GM12878 (cell line): ENCODE measurements at regions not wholly inside any gene's neighbourhood (a gene's known extent, or its start where the extent isn't known, plus 50 kb on each side); places are given as distances from the start of the nearest gene placed in this dataset.

Experiments used
- ATAC-seq: fragments of 200-7000 bp; cut with Tn5 transposase; 3 replicates; pipeline ENCODE4 v1.9.1; 2020; ENCODE audit warnings: mild to moderate bottlenecking, moderate library complexity
- BruUV-seq: library from RNA; stranded (reverse); fragments of 400-500 nt; replicated peaks from 2 replicates; lab custom pipeline; 2021; lab: Mats Ljungman, UMichigan
- CTCF ChIA-PET: fragments of 300-600 bp; sonication (Branson Sonifier 250); formaldehyde crosslinking; extraction: SDS; loops from one replicate; lab custom pipeline; 2021; ENCODE audit warnings: inconsistent platforms; lab: Yijun Ruan, JAX
- POLR2A ChIA-PET: fragments of 350-600 bp; formaldehyde crosslinking; extraction: SDS; loops from one replicate; lab custom pipeline; 2021; ENCODE audit warnings: inconsistent platforms; lab: Charles Lee
- RAD21 ChIA-PET: fragments of 300-600 bp; sonication (Branson Sonifier 250); formaldehyde crosslinking; loops from one replicate; lab custom pipeline; 2023; ENCODE audit warnings: antibody characterized with exemption; ENCODE audit not compliant: unreplicated experiment; lab: Charles Lee
- SMC1A ChIA-PET: fragments of 300-600 bp; sonication (Branson Sonifier 250); formaldehyde crosslinking; loops from one replicate; lab custom pipeline; 2023; ENCODE audit not compliant: unreplicated experiment, uncharacterized antibody; lab: Charles Lee
- DNase-seq: peaks from one replicate; pipeline ENCODE4 v3.0.0-alpha.2; 2011; ENCODE audit warnings: low read depth, low spot score
- FAIRE-seq: peaks from 3 replicates; lab custom pipeline; 2011; peaks lifted over from hg19 to GRCh38; lab: Jason Lieb, UNC
- H2AFZ ChIP-seq: 2 replicates; pipeline ENCODE4 v1.6.0; 2011; ENCODE audit warnings: low read depth, low read length, control low read depth; ENCODE audit not compliant: control insufficient read depth
- H3K27ac ChIP-seq: 2 replicates; pipeline ENCODE4 v1.5.1; 2011; ENCODE audit warnings: control low read depth; ENCODE audit not compliant: control insufficient read depth, insufficient read depth
- H3K27me3 ChIP-seq, 2 experiments: replicated peaks in 1 of 2; 2 replicates each; pipeline versions ENCODE4 v1.6.0 to v1.6.1; 2011; ENCODE audit warnings: low read length in 1 of 2; ENCODE audit not compliant: control insufficient read depth in 2 of 2, insufficient read depth in 2 of 2
- H3K36me3 ChIP-seq, 2 experiments: 2 replicates each; pipeline ENCODE4 v1.5.1; 2011; ENCODE audit warnings: low read length in 1 of 2; ENCODE audit not compliant: control insufficient read depth in 2 of 2, insufficient read depth in 2 of 2
- H3K4me1 ChIP-seq: 2 replicates; pipeline ENCODE4 v1.6.1; 2011; ENCODE audit warnings: mild to moderate bottlenecking, low read length, moderate library complexity, mixed read lengths; ENCODE audit not compliant: control insufficient read depth, insufficient read depth
- H3K4me2 ChIP-seq: 2 replicates; pipeline ENCODE4 v1.6.0; 2011; ENCODE audit warnings: control low read depth; ENCODE audit not compliant: control insufficient read depth, insufficient read depth
- H3K4me3 ChIP-seq: fragments of 200-600 bp; sonication (generic); 2 replicates; pipeline ENCODE4 v1.5.1; 2016
- H3K79me2 ChIP-seq: 2 replicates; pipeline ENCODE4 v1.6.0; 2011; ENCODE audit warnings: low read length; ENCODE audit not compliant: control insufficient read depth, insufficient read depth
- H3K9ac ChIP-seq: 2 replicates; pipeline ENCODE4 v1.8.0; 2011; ENCODE audit warnings: low read length, control low read depth, mixed read lengths; ENCODE audit not compliant: control insufficient read depth, insufficient read depth
- H3K9me3 ChIP-seq: replicated peaks from 3 replicates; pipeline ENCODE4 v1.5.1; 2011; ENCODE audit warnings: mild to moderate bottlenecking, low read length; ENCODE audit not compliant: control insufficient read depth, insufficient read depth
- H4K20me1 ChIP-seq: 2 replicates; pipeline ENCODE4 v1.6.0; 2011; ENCODE audit not compliant: control insufficient read depth, insufficient read depth
- CBFB ChIP-seq: IDR thresholded peaks from 2 replicates; pipeline ENCODE4 v1.6.1; 2016; ENCODE audit warnings: antibody characterized with exemption, low read depth
- CBX3 ChIP-seq: fragments of 200-600 bp; sonication (generic); IDR thresholded peaks from 2 replicates; pipeline ENCODE4 v1.6.1; 2016; ENCODE audit warnings: low read depth, borderline replicate concordance
- CEBPB ChIP-seq, 2 experiments: fragments of 150-350 bp in 1 of 2; IDR thresholded peaks; 2 replicates each; pipeline ENCODE4 v1.6.1; 2012 to 2014; ENCODE audit warnings: low read depth in 2 of 2, low read length in 2 of 2, borderline replicate concordance in 1 of 2, inconsistent platforms in 1 of 2
- CEBPZ ChIP-seq: fragments of 150-350 bp; IDR thresholded peaks from 2 replicates; pipeline ENCODE4 v1.6.1; 2016; ENCODE audit warnings: low read depth, low read length
- ETV6 ChIP-seq, 2 experiments: fragments of 450-650 bp in 1 of 2; IDR thresholded peaks in 1 of 2; conservative IDR thresholded peaks in 1 of 2; 2 replicates each; pipeline ENCODE4 v1.6.1; 2014; ENCODE audit warnings: antibody characterized with exemption in 1 of 2, borderline replicate concordance in 1 of 2, low read depth in 1 of 2, mild to moderate bottlenecking in 1 of 2, moderate library complexity in 1 of 2
- HDAC2 ChIP-seq: fragments of 200-600 bp; sonication (generic); IDR thresholded peaks from 2 replicates; pipeline ENCODE4 v1.6.1; 2017
- NR2F1 ChIP-seq: fragments of 450-650 bp; conservative IDR thresholded peaks from 2 replicates; pipeline ENCODE4 v1.6.1; 2017; ENCODE audit warnings: mild to moderate bottlenecking
- POLR2AphosphoS2 ChIP-seq: IDR thresholded peaks from 2 replicates; pipeline ENCODE4 v1.6.1; 2011; ENCODE audit warnings: low read depth, mild to moderate bottlenecking, low read length, improper control_type of control experiment, moderate library complexity
- SMAD1 ChIP-seq: fragments of 450-650 bp; IDR thresholded peaks from 2 replicates; pipeline ENCODE4 v1.6.1; 2018; ENCODE audit warnings: mild to moderate bottlenecking, low read depth; ENCODE audit not compliant: partially characterized antibody
- SMAD5 ChIP-seq: IDR thresholded peaks from 2 replicates; pipeline ENCODE4 v1.6.1; 2016; ENCODE audit warnings: antibody characterized with exemption, low read depth
- TAF1 ChIP-seq: IDR thresholded peaks from 2 replicates; pipeline ENCODE4 v1.6.1; 2011; ENCODE audit warnings: mild to moderate bottlenecking, low read depth, low read length, borderline replicate concordance
- ZBTB11 ChIP-seq: fragments of 450-650 bp; formaldehyde crosslinking; IDR thresholded peaks from 2 replicates; pipeline ENCODE4 v1.5.0; 2022; ENCODE audit warnings: mild to moderate bottlenecking, missing genetic modification characterization
- ZNF622 ChIP-seq: fragments of 450-650 bp; IDR thresholded peaks from 2 replicates; pipeline ENCODE4 v1.6.1; 2017; ENCODE audit warnings: mild to moderate bottlenecking, inconsistent platforms
- whole genome bisulfite sequencing: methylation state at CpG from one replicate; pipeline ENCODE4 v1.1.6; 2016; ENCODE audit warnings: low lambda C conversion rate; ENCODE audit not compliant: insufficient replicate concordance, insufficient coverage; ENCODE audit errors: missing lambda C conversion rate; 5-methylcytosine and 5-hydroxymethylcytosine counted together
- in situ Hi-C: fragments of 300-500 bp; cut with MboI; formaldehyde crosslinking; loops from 9 replicates; pipeline ENCODE4 v1.14.3; 2018; ENCODE audit warnings: mixed read lengths
- intact Hi-C: fragments of 100-400 bp; cut with micrococcal nuclease; formaldehyde crosslinking; loops from one replicate; pipeline ENCODE4 v1.14.2; 2022; ENCODE audit not compliant: unreplicated experiment

- no peak for TF ChIP-seq ZBTB11 (CRISPR knock-in tag)
- TF ChIP-seq TAF1 = no peak
- no peak for TF ChIP-seq HDAC2
- no peak for TF ChIP-seq SMAD1
- no peak for TF ChIP-seq ZNF622
- TF ChIP-seq SMAD5 = no peak
- no peak for TF ChIP-seq CEBPB (IDR thresholded peaks at IDR 0.05; ENCODE audit: borderline replicate concordance in 1 of 2, low read depth in 2 of 2, low read length in 2 of 2)
- no peak for TF ChIP-seq ETV6 (conservative IDR thresholded peaks at IDR 0.05 in 1 of 2, IDR thresholded peaks at IDR 0.05 in 1 of 2; ENCODE audit: borderline replicate concordance in 1 of 2, low read depth in 1 of 2)
- TF ChIP-seq CBFB = no peak
Measured at GRCh38 chr20:40476461-40476860, 212.6 kb downstream of the MAFB start (continued).

GRCh38 chr20:40472905-40473304 lies 216.1 kb downstream of the MAFB start:
- Histone ChIP-seq H3K27ac (no peak overlapping the region), H3K36me3 (no peaks in the 10 kb centered on the region), H3K9me3 (no peaks in the 10 kb centered on the region), H2AFZ (no peak overlapping the region), H3K4me3 (no peak overlapping the region), H4K20me1 (no peaks in the 10 kb centered on the region), H3K4me1 (no peaks in the 10 kb centered on the region), H3K27me3 (no peaks in the 10 kb centered on the region), H3K9ac (no peak overlapping the region), H3K4me2 (no peak overlapping the region), H3K79me2 (no peaks in the 10 kb centered on the region)
- POLR2A ChIA-PET = no interaction called here
- 0% methylated on average over 1 of the region's 1 CpG for WGBS
- RAD21 ChIA-PET = no interaction called here
- intact Hi-C loops = no loop called here
- SMC1A ChIA-PET = no interaction called here
- no TSS peak for BruUV-seq
- FAIRE-seq (no peak), DNase-seq (no peak), ATAC-seq (no peak)
- TF ChIP-seq CEBPZ (no peak), NR2F1 (no peak), POLR2AphosphoS2 (no peak), CBX3 (no peak)
- in situ Hi-C loops = no loop called here
- CTCF ChIA-PET = no interaction called here
